GM12874 (cell line): ENCODE measurements at regions not wholly inside any gene's neighbourhood (a gene's known extent, or its start where the extent isn't known, plus 50 kb on each side); places are given as distances from the start of the nearest gene placed in this dataset.

Experiments used
- CTCF ChIP-seq: IDR thresholded peaks from 2 replicates; pipeline ENCODE4 v1.5.1; 2011; ENCODE audit warnings: low read depth, mild to moderate bottlenecking, control low read depth, low read length, moderate library complexity; ENCODE audit not compliant: insufficient read depth

- TF ChIP-seq CTCF: no peak
Measured at GRCh38 chr2:60302377-60303126, 250.9 kb downstream of the BCL11A start.

GRCh38 chr2:60301726-60302125, 251.7 kb downstream of the BCL11A start:
- TF ChIP-seq CTCF: no peak

- TF ChIP-seq CTCF: no peak
Measured at GRCh38 chr2:60299179-60299578, 254.3 kb downstream of the BCL11A start.

- TF ChIP-seq CTCF: no peak
Measured at GRCh38 chr2:60298006-60298696, 255.3 kb downstream of the BCL11A start.

GRCh38 chr2:60297296-60298005, 256.0 kb downstream of the BCL11A start:
- no peak for TF ChIP-seq CTCF

GRCh38 chr2:60296219-60296955, 257.1 kb downstream of the BCL11A start:
- TF ChIP-seq CTCF: no peak

GRCh38 chr2:60295636-60295962, 257.9 kb downstream of the BCL11A start:
- no peak for TF ChIP-seq CTCF
